NB4 (cell line): ENCODE measurements at regions not wholly inside any gene's neighbourhood (a gene's known extent, or its start where the extent isn't known, plus 50 kb on each side); places are given as distances from the start of the nearest gene placed in this dataset.

Source experiments
- CTCF ChIP-seq: IDR thresholded peaks from one replicate; pipeline ENCODE4 v1.5.1; 2012; ENCODE audit warnings: low read depth, low read length
- POLR2A ChIP-seq: IDR thresholded peaks from 2 replicates; pipeline ENCODE4 v1.6.1; 2011; ENCODE audit warnings: mild to moderate bottlenecking; ENCODE audit not compliant: insufficient read length; ENCODE audit errors: extremely low read depth

- TF ChIP-seq CTCF: no peak
- TF ChIP-seq POLR2A: no peak
Observed at GRCh38 chr10:117661316-117661715, 118.8 kb downstream of the EMX2 start.
